Thyroid gland (tissue), 4 donors: ENCODE measurements at regions not wholly inside any gene's neighbourhood (a gene's known extent, or its start where the extent isn't known, plus 50 kb on each side); places are given as distances from the start of the nearest gene placed in this dataset.
"Not testable (repeated sequence)": the region's sequence is repeated elsewhere in the genome, so short reads cannot be mapped to it uniquely, and the experiment has no call there.

Experiments used
- DNase-seq, 2 donors: peaks; one replicate each; pipeline ENCODE4 v3.0.0-alpha.2; 2019
- H3K27ac ChIP-seq, 3 donors: fragments of 200-600 bp; sonication (generic); 1 replicate in 2 of 3; 2 replicates in 1 of 3; pipeline ENCODE4 v1.5.1; 2016 to 2019; ENCODE audit warnings: mild to moderate bottlenecking in 1 of 3, moderate library complexity in 1 of 3
- H3K27me3 ChIP-seq: fragments of 200-600 bp; sonication (generic); one replicate; pipeline ENCODE4 v1.5.1; 2019
- H3K36me3 ChIP-seq, 2 donors: fragments of 200-600 bp; sonication (generic); one replicate each; pipeline ENCODE4 v1.5.1; 2016 to 2019
- H3K4me1 ChIP-seq, 2 donors: fragments of 200-600 bp; sonication (generic); one replicate each; pipeline ENCODE4 v1.5.1; 2017 to 2019
- H3K4me3 ChIP-seq, 3 donors: fragments of 200-600 bp; sonication (generic); replicated peaks in 1 of 3; 1 replicate in 2 of 3; 2 replicates in 1 of 3; pipeline ENCODE4 v1.5.1; 2016; ENCODE audit warnings: mild to moderate bottlenecking in 1 of 3
- H3K9me3 ChIP-seq: fragments of 200-600 bp; sonication (generic); one replicate; pipeline ENCODE4 v1.5.1; 2017
- POLR2A ChIP-seq, 2 donors: fragments of 450-650 bp; IDR thresholded peaks; one replicate each; pipeline ENCODE4 v1.6.1; 2017; ENCODE audit warnings: antibody characterized with exemption in 2 of 2, mild to moderate bottlenecking in 2 of 2, moderate library complexity in 1 of 2
- WGBS, 2 donors: methylation state at CpG; one replicate each; pipeline ENCODE4 v1.1.5; 2017; 5-methylcytosine and 5-hydroxymethylcytosine counted together
- intact Hi-C: fragments of 100-400 bp; cut with DNase I; formaldehyde crosslinking; loops from one replicate; pipeline ENCODE4 v1.15.1; 2023
- TF ChIP-seq, protein P1 (sequence below), 6 experiments: fragments of 200-600 bp in 3 of 6; fragments of 450-650 bp in 3 of 6; sonication (generic) in 3 of 6; IDR thresholded peaks; one replicate each; pipeline ENCODE4 v1.5.1; 2016 to 2019; ENCODE audit warnings: antibody characterized with exemption in 6 of 6, mild to moderate bottlenecking in 2 of 6, inconsistent platforms in 1 of 6, moderate library complexity in 1 of 6

DNA sequence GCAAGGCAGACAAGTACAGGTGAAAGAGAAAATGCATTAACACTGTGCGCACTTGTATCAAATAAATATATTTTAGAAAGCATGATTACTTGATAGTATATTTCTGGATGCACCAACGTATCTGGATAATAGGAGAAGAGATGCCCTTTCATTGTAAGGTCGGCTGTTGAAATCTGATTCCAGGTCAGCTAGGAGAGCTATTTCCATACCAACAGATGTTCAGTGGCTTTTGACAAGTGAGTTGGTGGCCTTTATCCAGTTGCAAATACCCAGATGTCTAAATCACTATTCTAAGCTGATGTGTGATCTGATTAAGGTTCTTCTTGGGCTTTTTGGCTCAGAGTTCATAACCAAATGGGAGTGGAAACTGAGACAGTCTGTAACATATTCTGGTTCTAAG, 128.2 kb upstream of the TBCA start:
- Histone ChIP-seq H3K27ac (no peak overlapping the region), H3K4me1 (no peaks in the 10 kb centered on the region), H3K4me3 (no peak overlapping the region), H3K27me3 (no peaks in the 10 kb centered on the region), H3K9me3 (no peaks in the 10 kb centered on the region), H3K36me3 (no peaks in the 10 kb centered on the region)
- intact Hi-C loops = no loop called here
- no peak for DNase-seq
- no peak for TF ChIP-seq POLR2A (IDR thresholded peaks at IDR 0.05)
- TF ChIP-seq, protein P1, sequence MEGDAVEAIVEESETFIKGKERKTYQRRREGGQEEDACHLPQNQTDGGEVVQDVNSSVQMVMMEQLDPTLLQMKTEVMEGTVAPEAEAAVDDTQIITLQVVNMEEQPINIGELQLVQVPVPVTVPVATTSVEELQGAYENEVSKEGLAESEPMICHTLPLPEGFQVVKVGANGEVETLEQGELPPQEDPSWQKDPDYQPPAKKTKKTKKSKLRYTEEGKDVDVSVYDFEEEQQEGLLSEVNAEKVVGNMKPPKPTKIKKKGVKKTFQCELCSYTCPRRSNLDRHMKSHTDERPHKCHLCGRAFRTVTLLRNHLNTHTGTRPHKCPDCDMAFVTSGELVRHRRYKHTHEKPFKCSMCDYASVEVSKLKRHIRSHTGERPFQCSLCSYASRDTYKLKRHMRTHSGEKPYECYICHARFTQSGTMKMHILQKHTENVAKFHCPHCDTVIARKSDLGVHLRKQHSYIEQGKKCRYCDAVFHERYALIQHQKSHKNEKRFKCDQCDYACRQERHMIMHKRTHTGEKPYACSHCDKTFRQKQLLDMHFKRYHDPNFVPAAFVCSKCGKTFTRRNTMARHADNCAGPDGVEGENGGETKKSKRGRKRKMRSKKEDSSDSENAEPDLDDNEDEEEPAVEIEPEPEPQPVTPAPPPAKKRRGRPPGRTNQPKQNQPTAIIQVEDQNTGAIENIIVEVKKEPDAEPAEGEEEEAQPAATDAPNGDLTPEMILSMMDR (IDR thresholded peaks at IDR 0.05) = no peak
- WGBS, 2 donors = 81 to 84% methylated on average over 3 of the region's 3 CpGs

DNA sequence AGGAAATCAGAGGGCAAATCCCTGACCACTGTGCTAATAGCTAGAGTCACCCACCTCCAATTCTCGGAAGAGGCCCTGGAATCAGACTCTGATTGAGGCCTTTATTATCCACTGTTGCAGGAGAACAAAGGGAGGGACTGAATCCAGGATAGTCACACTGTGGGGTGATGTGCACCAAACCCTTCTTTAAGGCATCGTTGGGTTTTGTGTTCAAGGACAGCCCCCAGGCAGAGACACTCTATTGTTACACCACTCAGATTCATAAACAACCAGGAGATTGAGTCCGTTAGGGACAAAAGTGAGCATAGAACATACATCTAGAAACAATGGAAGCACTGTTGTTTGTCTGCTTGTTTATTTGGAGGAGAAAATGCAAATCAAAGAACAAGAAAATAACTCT, 124.6 kb upstream of the TBCA start:
- intact Hi-C loops = no loop called here
- H3K36me3 ChIP-seq = no peaks in the 10 kb centered on the region
- no peaks in the 10 kb centered on the region for H3K9me3 ChIP-seq
- DNase-seq = no peak
- H3K27ac ChIP-seq = no peak overlapping the region
- TF ChIP-seq, protein P1 (IDR thresholded peaks at IDR 0.05) = no peak
- TF ChIP-seq POLR2A (IDR thresholded peaks at IDR 0.05) = no peak
- no peak overlapping the region for H3K4me3 ChIP-seq
- 78 to 93% methylated on average over 3 of the region's 3 CpGs for WGBS, 2 donors
- H3K4me1 ChIP-seq = no peaks in the 10 kb centered on the region
- H3K27me3 ChIP-seq = no peaks in the 10 kb centered on the region

DNA sequence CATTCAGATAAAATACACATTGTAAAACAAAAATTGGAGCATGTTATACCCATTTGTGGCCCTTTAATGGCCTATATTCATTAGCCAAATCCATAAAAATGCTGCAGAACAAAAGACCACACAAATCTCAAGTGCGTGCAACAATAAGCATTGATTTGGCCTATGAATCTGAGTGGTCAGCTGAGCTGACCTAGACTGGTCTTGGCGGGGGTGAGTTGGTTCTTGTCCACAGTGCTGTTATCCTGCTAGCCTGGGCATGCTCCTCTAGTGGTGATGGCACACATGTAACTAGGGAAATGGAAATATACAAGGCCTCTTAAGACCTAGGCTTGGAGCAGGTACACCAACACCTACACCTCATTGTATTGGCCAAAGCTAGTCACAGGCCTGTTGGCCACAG, 122.2 kb upstream of the TBCA start:
- Histone ChIP-seq H3K4me1 (no peaks in the 10 kb centered on the region), H3K27me3 (no peaks in the 10 kb centered on the region), H3K27ac (no peak overlapping the region), H3K4me3 (no peak overlapping the region), H3K36me3 (no peaks in the 10 kb centered on the region), H3K9me3 (no peaks in the 10 kb centered on the region)
- WGBS, 2 donors = 100% methylated on average over 2 of the region's 2 CpGs
- DNase-seq = no peak
- no peak for TF ChIP-seq POLR2A (IDR thresholded peaks at IDR 0.05)
- intact Hi-C loops = no loop called here

DNA sequence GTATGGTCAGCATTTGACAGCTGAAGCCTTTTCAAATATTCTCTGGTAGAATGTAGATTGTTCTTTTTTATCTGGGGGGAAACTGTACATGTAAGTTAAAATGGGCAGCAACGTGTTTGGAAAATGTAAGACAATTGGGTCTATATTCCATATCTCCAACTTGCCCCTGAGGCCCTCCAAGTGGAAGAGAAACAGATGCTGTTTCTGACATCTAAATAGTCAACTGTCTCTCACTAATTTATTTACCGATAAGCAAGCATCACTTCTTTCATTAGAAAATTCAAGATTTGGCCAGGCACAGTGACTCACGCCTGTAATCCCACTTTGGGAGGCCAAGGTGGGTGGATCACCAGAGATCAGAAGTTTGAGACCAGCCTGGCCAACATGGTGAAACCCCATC, 120.2 kb upstream of the TBCA start:
- H3K36me3 ChIP-seq = no peaks in the 10 kb centered on the region
- 94 to 97% methylated on average over 3 of the region's 3 CpGs for WGBS, 2 donors
- no peaks in the 10 kb centered on the region for H3K27me3 ChIP-seq
- no peak for DNase-seq
- H3K27ac ChIP-seq = no peak overlapping the region
- H3K4me1 ChIP-seq = no peaks in the 10 kb centered on the region
- H3K9me3 ChIP-seq = no peaks in the 10 kb centered on the region
- TF ChIP-seq POLR2A (IDR thresholded peaks at IDR 0.05) = no peak
- intact Hi-C loops = no loop called here
- no peak overlapping the region for H3K4me3 ChIP-seq

DNA sequence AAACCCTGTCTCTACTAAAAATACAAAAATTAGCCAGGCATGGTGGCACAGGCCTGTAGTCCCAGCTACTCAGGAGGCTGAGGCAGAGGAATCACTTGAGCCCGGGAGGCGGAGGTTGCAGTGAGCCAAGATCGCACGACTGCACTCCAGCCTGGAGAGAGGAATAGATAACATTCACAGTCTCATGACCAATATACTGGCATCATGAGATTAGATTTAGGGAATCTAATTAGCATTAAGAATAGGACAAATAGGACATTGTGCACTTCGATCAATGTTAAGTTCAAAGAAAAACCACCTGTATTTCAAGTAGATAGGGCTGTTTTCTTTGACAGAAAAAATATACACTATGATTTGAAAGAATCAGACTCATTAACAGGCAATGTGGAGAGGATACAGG, 118.0 kb upstream of the TBCA start:
- H3K4me3 ChIP-seq, intact Hi-C loops, H3K9me3 ChIP-seq, H3K36me3 ChIP-seq, H3K27ac ChIP-seq, DNase-seq, H3K4me1 ChIP-seq, H3K27me3 ChIP-seq: not testable (repeated sequence)
- 90 to 91% methylated on average over 5 of the region's 5 CpGs for WGBS, 2 donors

DNA sequence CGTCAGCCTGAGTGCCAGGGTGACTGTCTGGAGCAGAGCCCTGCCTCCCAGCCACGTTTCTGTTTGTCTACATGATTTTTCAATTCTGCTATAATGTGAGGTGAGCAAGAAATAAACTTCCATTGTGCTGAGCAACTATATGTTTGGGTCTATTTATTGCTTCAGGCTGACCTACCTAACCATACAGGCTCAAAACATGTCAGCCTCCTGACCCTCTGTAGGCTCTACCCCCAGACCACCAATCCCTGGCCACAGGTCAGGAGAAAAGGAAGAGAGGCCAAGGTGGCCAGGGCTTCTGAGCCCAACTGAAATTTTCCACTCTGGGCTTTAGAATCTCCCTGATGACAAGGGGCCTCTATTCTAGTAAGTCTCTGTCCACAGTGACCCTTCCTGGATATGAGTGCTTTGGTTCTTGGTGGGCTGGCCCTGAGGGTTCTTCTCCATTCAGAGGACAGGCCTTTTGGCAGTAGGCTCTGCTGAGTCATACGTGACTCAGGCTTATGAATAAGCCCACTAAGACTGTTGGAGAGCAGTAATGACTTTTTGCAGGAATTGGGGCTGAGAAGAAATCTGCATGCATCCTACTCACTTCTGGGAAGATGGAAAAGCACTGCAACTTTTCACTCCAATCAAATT, 117.2 kb upstream of the TBCA start:
- no peak overlapping the region for H3K4me3 ChIP-seq
- 86 to 93% methylated on average over 3 of the region's 3 CpGs for WGBS, 2 donors
- H3K27me3 ChIP-seq = no peaks in the 10 kb centered on the region
- intact Hi-C loops = no loop called here
- no peaks in the 10 kb centered on the region for H3K36me3 ChIP-seq
- no peak for TF ChIP-seq POLR2A (IDR thresholded peaks at IDR 0.05)
- TF ChIP-seq, protein P1 (IDR thresholded peaks at IDR 0.05) = no peak
- no peaks in the 10 kb centered on the region for H3K4me1 ChIP-seq
- DNase-seq = peak in 1 of 2 donors; percentile 4
- no peak overlapping the region for H3K27ac ChIP-seq
- H3K9me3 ChIP-seq = no peaks in the 10 kb centered on the region
